K562 (cell line): ENCODE measurements at regions not wholly inside any gene's neighbourhood (a gene's known extent, or its start where the extent isn't known, plus 50 kb on each side); places are given as distances from the start of the nearest gene placed in this dataset.

ENCODE experiments used
- ATAC-seq: fragments of 200-7000 bp; cut with Tn5 transposase; 3 replicates; pipeline ENCODE4 v1.9.1; 2020; ENCODE audit warnings: moderate library complexity
- BruUV-seq: library from RNA; stranded (reverse); fragments of 400-500 nt; replicated peaks from 2 replicates; lab custom pipeline; 2021; lab: Mats Ljungman, UMichigan
- CTCF ChIA-PET: fragments of 300-600 bp; formaldehyde crosslinking; extraction: SDS; loops from one replicate; lab custom pipeline; 2021; ENCODE audit warnings: low intra/inter-chr PET ratio; lab: Yijun Ruan, JAX
- POLR2A ChIA-PET: fragments of 300-600, 350-650 bp; sonication (Branson Sonifier 250); formaldehyde crosslinking; extraction: SDS; loops from one replicate; lab custom pipeline; 2021; ENCODE audit warnings: antibody characterized with exemption, inconsistent platforms; lab: Yijun Ruan, JAX
- DNase-seq, 4 experiments: peaks; one replicate each; pipeline versions ENCODE4 v3.0.0 to v3.0.0-alpha.2; 2011 to 2018; ENCODE audit warnings: low spot score in 3 of 4, mixed read lengths in 3 of 4; ENCODE audit errors: extremely low read depth in 1 of 4
- FAIRE-seq: peaks from 2 replicates; lab custom pipeline; 2011; peaks lifted over from hg19 to GRCh38; lab: Jason Lieb, UNC
- H2AFZ ChIP-seq: 2 replicates; pipeline ENCODE4 v1.6.0; 2011; ENCODE audit warnings: low read depth, low read length, control low read depth, inconsistent platforms
- H3K27ac ChIP-seq: fragments of 200-600 bp; 3 replicates; pipeline ENCODE4 v1.8.0; 2011; ENCODE audit warnings: low read depth, mild to moderate bottlenecking, control low read depth, inconsistent platforms, low read length, moderate library complexity, mixed read lengths; ENCODE audit errors: extremely low read depth
- H3K27me3 ChIP-seq, 2 experiments: fragments of 300-600 bp in 1 of 2; 2 replicates in 1 of 2; 3 replicates in 1 of 2; pipeline versions ENCODE4 v1.6.0 to v1.8.0; 2011; ENCODE audit warnings: inconsistent platforms in 2 of 2, low read length in 2 of 2, mild to moderate bottlenecking in 1 of 2, mixed read lengths in 1 of 2, moderate library complexity in 1 of 2; ENCODE audit not compliant: control insufficient read depth in 2 of 2, insufficient read depth in 2 of 2
- H3K36me3 ChIP-seq: fragments of 300-600 bp; 3 replicates; pipeline ENCODE4 v1.8.0; 2011; ENCODE audit warnings: mild to moderate bottlenecking, low read length, inconsistent platforms; ENCODE audit not compliant: control insufficient read depth, insufficient read depth
- H3K4me1 ChIP-seq, 2 experiments: fragments of 200-600 bp in 1 of 2; replicated peaks in 1 of 2; 2 replicates in 1 of 2; 3 replicates in 1 of 2; pipeline versions ENCODE4 v1.5.1 to v1.8.0; 2011; ENCODE audit warnings: inconsistent platforms in 2 of 2, low read length in 2 of 2, mild to moderate bottlenecking in 1 of 2, mixed read lengths in 1 of 2, moderate library complexity in 1 of 2; ENCODE audit not compliant: control insufficient read depth in 2 of 2, insufficient read depth in 2 of 2
- H3K4me2 ChIP-seq: 2 replicates; pipeline ENCODE4 v1.6.1; 2011; ENCODE audit warnings: low read length, control low read depth, inconsistent platforms, mixed read lengths; ENCODE audit not compliant: insufficient read depth
- H3K4me3 ChIP-seq: fragments of 200-600 bp; sonication (generic), shearing (Covaris generic); 2 replicates; pipeline ENCODE4 v1.5.1; 2016; ENCODE audit warnings: control low read depth, inconsistent platforms
- H3K79me2 ChIP-seq: fragments of 200-600 bp; 3 replicates; pipeline ENCODE4 v1.8.0; 2011; ENCODE audit warnings: low read length, inconsistent platforms; ENCODE audit not compliant: control insufficient read depth, insufficient read depth
- H3K9ac ChIP-seq, 2 experiments: 2 replicates each; pipeline versions ENCODE4 v1.6.0 to v1.6.1; 2011; ENCODE audit warnings: low read depth in 2 of 2, low read length in 2 of 2, control low read depth in 1 of 2, inconsistent platforms in 1 of 2, mild to moderate bottlenecking in 1 of 2, mixed read lengths in 1 of 2; ENCODE audit not compliant: insufficient read depth in 1 of 2
- H3K9me1 ChIP-seq: one replicate; pipeline ENCODE4 v1.6.0; 2011; ENCODE audit warnings: inconsistent platforms, mild to moderate bottlenecking, low read length, moderate library complexity; ENCODE audit not compliant: control insufficient read depth, insufficient read depth
- H3K9me3 ChIP-seq: replicated peaks from 2 replicates; pipeline ENCODE4 v1.5.1; 2011; ENCODE audit warnings: low read depth, low read length, inconsistent platforms; ENCODE audit not compliant: control insufficient read depth, insufficient read depth
- H4K20me1 ChIP-seq: replicated peaks from 2 replicates; pipeline ENCODE4 v1.6.1; 2011; ENCODE audit warnings: low read length, inconsistent platforms, mixed read lengths; ENCODE audit not compliant: control insufficient read depth, insufficient read depth
- HIVEP1 ChIP-seq: fragments of 250-450 bp; sonication (Bioruptor Pico); IDR thresholded peaks from 2 replicates; pipeline ENCODE4 v1.4.0; 2020; ENCODE audit warnings: mild to moderate bottlenecking
- OTX1 ChIP-seq: fragments of 450-650 bp; formaldehyde crosslinking; IDR thresholded peaks from 2 replicates; pipeline ENCODE4 v1.4.0; 2022; ENCODE audit warnings: mild to moderate bottlenecking
- POLR2G ChIP-seq: fragments of 200-400 bp; formaldehyde crosslinking; IDR thresholded peaks from 2 replicates; pipeline ENCODE4 v1.6.1; 2017; ENCODE audit warnings: low read depth, mild to moderate bottlenecking, antibody characterized with exemption, low read length, moderate library complexity
- SMC3 ChIP-seq: conservative IDR thresholded peaks from 2 replicates; pipeline ENCODE4 v1.6.1; 2011; ENCODE audit warnings: low read depth, low read length, improper control_type of control experiment; ENCODE audit not compliant: insufficient read depth
- TOE1 ChIP-seq, 2 experiments: fragments of 450-650 bp in 1 of 2; sonication (generic) in 1 of 2; formaldehyde crosslinking in 1 of 2; IDR thresholded peaks; 2 replicates each; pipeline versions ENCODE4 v1.7.1 to v1.8.0; 2016 to 2022; ENCODE audit warnings: borderline replicate concordance in 2 of 2, mild to moderate bottlenecking in 2 of 2, antibody characterized with exemption in 1 of 2, inconsistent platforms in 1 of 2, low read depth in 1 of 2, missing genetic modification reagents in 1 of 2, moderate library complexity in 1 of 2
- ZNF436 ChIP-seq: fragments of 250-450, 450-650 bp; sonication (Bioruptor Pico); formaldehyde crosslinking; IDR thresholded peaks from 2 replicates; pipeline ENCODE4 v1.7.0; 2020; ENCODE audit warnings: mild to moderate bottlenecking
- ZNF76 ChIP-seq: fragments of 250-450 bp; sonication (Bioruptor Pico); IDR thresholded peaks from 2 replicates; pipeline ENCODE4 v1.4.0; 2020; ENCODE audit warnings: mild to moderate bottlenecking, moderate library complexity, borderline replicate concordance
- ZSCAN29 ChIP-seq: fragments of 450-650 bp; IDR thresholded peaks from 2 replicates; pipeline ENCODE4 v1.6.1; 2017
- WGBS: fragments of 100-300 bp; shearing (Covaris generic); methylation state at CpG from one replicate; pipeline ENCODE4 v1.1.6; 2016; ENCODE audit warnings: low coverage, mixed read lengths; ENCODE audit not compliant: insufficient coverage; ENCODE audit errors: missing lambda C conversion rate; 5-methylcytosine and 5-hydroxymethylcytosine counted together
- in situ Hi-C: fragments of 300-500 bp; cut with MboI; formaldehyde crosslinking; loops from 4 replicates; pipeline ENCODE4 v1.15.0; 2018; ENCODE audit warnings: inconsistent platforms, mixed read lengths
- intact Hi-C: fragments of 100-400 bp; cut with micrococcal nuclease; formaldehyde crosslinking; loops from 2 replicates; pipeline ENCODE4 v1.14.2; 2022
- TF ChIP-seq, protein P1 (sequence below), 3 experiments: fragments of 200-800 bp in 1 of 3; fragments of 250-450 bp in 1 of 3; fragments of 450-650 bp in 1 of 3; sonication (Bioruptor Pico) in 1 of 3; sonication (Bioruptor generic) in 1 of 3; formaldehyde crosslinking in 1 of 3; IDR thresholded peaks; 2 replicates each; pipeline versions ENCODE4 v1.6.1 to v1.8.0; 2016 to 2022; ENCODE audit warnings: mild to moderate bottlenecking in 2 of 3, missing genetic modification characterization in 2 of 3, missing compliant biosample characterization in 1 of 3, moderate library complexity in 1 of 3
- TF ChIP-seq, protein P2 (sequence below): sonication (generic); formaldehyde crosslinking; IDR thresholded peaks from 2 replicates; pipeline ENCODE4 v1.8.0; 2022; ENCODE audit warnings: mild to moderate bottlenecking, missing genetic modification reagents, borderline replicate concordance
- TF ChIP-seq, protein P3 (sequence below): sonication (generic); formaldehyde crosslinking; IDR thresholded peaks from 2 replicates; pipeline ENCODE4 v1.8.0; 2022; ENCODE audit warnings: mild to moderate bottlenecking, low read depth, missing genetic modification reagents

DNA sequence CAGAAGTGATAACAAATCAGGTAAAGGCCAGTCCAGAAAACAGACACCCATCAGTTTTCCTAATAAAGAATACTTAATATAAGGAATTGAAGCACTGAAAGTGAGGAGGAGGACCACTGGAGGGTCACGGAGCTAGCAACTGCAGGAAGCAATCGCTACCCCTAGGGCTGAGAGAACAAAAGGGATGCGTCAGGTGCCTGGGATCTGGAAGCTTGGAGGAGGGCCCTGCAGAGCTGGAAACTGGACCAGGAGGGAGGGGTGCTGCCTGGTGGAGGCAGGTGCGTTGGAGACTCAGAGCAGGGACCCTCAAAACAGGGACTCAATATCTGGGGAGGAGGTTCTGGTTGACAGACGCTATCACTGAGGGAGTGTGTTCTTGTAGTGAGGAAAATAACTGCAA is 308.1 kb upstream of the RASGRP1 start (continued):
- TF ChIP-seq, protein P1, sequence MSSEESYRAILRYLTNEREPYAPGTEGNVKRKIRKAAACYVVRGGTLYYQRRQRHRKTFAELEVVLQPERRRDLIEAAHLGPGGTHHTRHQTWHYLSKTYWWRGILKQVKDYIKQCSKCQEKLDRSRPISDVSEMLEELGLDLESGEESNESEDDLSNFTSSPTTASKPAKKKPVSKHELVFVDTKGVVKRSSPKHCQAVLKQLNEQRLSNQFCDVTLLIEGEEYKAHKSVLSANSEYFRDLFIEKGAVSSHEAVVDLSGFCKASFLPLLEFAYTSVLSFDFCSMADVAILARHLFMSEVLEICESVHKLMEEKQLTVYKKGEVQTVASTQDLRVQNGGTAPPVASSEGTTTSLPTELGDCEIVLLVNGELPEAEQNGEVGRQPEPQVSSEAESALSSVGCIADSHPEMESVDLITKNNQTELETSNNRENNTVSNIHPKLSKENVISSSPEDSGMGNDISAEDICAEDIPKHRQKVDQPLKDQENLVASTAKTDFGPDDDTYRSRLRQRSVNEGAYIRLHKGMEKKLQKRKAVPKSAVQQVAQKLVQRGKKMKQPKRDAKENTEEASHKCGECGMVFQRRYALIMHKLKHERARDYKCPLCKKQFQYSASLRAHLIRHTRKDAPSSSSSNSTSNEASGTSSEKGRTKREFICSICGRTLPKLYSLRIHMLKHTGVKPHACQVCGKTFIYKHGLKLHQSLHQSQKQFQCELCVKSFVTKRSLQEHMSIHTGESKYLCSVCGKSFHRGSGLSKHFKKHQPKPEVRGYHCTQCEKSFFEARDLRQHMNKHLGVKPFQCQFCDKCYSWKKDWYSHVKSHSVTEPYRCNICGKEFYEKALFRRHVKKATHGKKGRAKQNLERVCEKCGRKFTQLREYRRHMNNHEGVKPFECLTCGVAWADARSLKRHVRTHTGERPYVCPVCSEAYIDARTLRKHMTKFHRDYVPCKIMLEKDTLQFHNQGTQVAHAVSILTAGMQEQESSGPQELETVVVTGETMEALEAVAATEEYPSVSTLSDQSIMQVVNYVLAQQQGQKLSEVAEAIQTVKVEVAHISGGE (CRISPR knock-in tag; IDR thresholded peaks at IDR 0.05): no peak
- TF ChIP-seq ZNF76 (CRISPR knock-in tag): no peak

DNA sequence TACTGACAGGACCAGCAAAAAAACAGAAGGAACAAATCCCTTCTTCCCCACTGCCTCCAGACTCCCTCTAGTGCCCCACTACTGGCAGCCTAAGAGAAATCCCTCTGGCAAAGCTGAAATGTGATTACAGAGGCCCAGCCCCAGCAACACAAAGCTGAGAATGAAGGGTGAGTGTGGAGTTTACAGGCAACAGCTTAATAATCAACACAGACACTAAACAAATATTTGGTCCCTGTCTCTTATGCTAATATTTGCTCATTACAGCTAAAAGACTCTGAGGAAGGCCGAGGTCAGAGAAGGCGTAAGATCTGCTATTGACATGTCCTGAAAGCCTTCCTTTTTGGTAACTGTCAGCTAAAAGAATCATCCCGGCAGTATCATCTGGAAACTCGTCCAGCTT is 308.5 kb upstream of the RASGRP1 start:
- no peak overlapping the region for H3K4me2 ChIP-seq
- no peak for ATAC-seq
- ChIA-PET POLR2A (interaction anchor here (0.8 kb wide), 1 partner anchor 15 kb away, joined by 4 read pairs; no protein-coding TSS in a partner anchor), CTCF (no interaction called here)
- in situ Hi-C loops: no loop called here
- intact Hi-C loops: no loop called here
- WGBS: 2% methylated on average over 4 of the region's 4 CpGs
- no peak for DNase-seq
- H3K4me3 ChIP-seq: no peak overlapping the region
- H3K27me3 ChIP-seq: no peaks in the 10 kb centered on the region
- no peak overlapping the region for H2AFZ ChIP-seq
- H3K36me3 ChIP-seq: no peaks in the 10 kb centered on the region
- H4K20me1 ChIP-seq: no peaks in the 10 kb centered on the region
- H3K9ac ChIP-seq: no peak overlapping the region
- FAIRE-seq: no peak
- no peaks in the 10 kb centered on the region for H3K4me1 ChIP-seq
- H3K79me2 ChIP-seq: no peaks in the 10 kb centered on the region
- no peaks in the 10 kb centered on the region for H3K9me3 ChIP-seq
- no TSS peak for BruUV-seq
- H3K9me1 ChIP-seq: no peaks in the 10 kb centered on the region
- H3K27ac ChIP-seq: no peak overlapping the region
- TF ChIP-seq HIVEP1 (CRISPR knock-in tag) (no peak), POLR2G (no peak), TOE1 (IDR thresholded peaks at IDR 0.05; ENCODE audit: borderline replicate concordance) (no peak), TOE1 (CRISPR knock-in tag; IDR thresholded peaks at IDR 0.05; ENCODE audit: borderline replicate concordance, low read depth) (no peak), OTX1 (CRISPR knock-in tag) (no peak), ZSCAN29 (no peak), ZNF436 (CRISPR knock-in tag) (no peak), SMC3 (no peak)
- TF ChIP-seq, protein P2, sequence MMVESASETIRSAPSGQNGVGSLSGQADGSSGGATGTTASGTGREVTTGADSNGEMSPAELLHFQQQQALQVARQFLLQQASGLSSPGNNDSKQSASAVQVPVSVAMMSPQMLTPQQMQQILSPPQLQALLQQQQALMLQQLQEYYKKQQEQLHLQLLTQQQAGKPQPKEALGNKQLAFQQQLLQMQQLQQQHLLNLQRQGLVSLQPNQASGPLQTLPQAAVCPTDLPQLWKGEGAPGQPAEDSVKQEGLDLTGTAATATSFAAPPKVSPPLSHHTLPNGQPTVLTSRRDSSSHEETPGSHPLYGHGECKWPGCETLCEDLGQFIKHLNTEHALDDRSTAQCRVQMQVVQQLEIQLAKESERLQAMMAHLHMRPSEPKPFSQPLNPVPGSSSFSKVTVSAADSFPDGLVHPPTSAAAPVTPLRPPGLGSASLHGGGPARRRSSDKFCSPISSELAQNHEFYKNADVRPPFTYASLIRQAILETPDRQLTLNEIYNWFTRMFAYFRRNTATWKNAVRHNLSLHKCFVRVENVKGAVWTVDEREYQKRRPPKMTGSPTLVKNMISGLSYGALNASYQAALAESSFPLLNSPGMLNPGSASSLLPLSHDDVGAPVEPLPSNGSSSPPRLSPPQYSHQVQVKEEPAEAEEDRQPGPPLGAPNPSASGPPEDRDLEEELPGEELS (CRISPR knock-in tag): no peak
- TF ChIP-seq, protein P3, sequence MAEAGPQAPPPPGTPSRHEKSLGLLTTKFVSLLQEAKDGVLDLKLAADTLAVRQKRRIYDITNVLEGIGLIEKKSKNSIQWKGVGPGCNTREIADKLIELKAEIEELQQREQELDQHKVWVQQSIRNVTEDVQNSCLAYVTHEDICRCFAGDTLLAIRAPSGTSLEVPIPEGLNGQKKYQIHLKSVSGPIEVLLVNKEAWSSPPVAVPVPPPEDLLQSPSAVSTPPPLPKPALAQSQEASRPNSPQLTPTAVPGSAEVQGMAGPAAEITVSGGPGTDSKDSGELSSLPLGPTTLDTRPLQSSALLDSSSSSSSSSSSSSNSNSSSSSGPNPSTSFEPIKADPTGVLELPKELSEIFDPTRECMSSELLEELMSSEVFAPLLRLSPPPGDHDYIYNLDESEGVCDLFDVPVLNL: no peak
